Left renal cortex interstitium (tissue), 4 donors: ENCODE measurements at regions not wholly inside any gene's neighbourhood (a gene's known extent, or its start where the extent isn't known, plus 50 kb on each side); places are given as distances from the start of the nearest gene placed in this dataset.
"Not testable (repeated sequence)": the region's sequence is repeated elsewhere in the genome, so short reads cannot be mapped to it uniquely, and the experiment has no call there.

Experiments used
- DNase-seq, 4 donors: peaks; one replicate each; pipeline ENCODE4 v3.0.0-alpha.2; 2013; ENCODE audit warnings: low read depth in 4 of 4, low spot score in 2 of 4, missing footprints in 1 of 4

DNA sequence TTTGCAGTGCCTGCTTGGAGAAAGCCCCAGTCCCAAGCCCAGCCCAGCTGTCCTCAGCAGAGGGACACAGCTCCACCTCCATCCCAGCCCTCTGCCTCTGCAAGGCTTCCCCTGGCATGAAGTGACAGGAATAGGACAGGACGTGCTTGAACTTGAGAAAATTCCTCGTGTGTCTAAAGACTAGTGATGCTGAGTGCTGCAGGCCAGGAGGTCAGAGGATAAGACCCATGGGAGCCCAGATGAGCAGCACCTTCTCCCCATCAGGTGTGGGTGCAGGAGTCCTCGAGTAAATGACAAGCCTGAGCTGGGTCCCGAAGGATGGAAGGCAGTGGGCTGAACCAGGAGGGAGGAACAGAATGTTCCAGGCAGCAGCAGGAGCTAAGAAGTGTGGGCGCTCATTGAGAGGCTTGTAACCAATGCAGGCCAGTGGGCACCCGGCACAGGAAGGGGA lies 67.8 kb upstream of the UXS1 start:
- no peak for DNase-seq

DNA sequence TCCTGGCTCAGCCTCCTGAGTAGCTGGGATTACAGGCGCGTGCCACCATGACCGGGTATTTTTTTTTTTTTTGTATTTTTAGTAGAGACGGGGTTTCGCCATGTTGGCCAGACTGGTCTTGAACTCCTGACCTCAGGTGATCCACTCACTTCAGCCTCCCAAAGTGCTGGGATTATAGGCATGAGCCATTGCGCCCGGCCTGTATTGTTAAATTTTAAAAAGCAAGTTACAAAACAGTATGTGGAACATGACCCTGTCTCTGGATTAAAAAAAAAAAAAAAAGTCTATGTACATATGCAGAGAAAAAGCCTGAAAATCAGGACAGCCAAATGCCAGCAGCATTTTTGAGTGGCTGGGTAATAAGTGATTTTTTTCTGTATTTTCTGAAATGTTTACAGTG lies 64.8 kb upstream of the UXS1 start:
- not testable (repeated sequence) for DNase-seq

DNA sequence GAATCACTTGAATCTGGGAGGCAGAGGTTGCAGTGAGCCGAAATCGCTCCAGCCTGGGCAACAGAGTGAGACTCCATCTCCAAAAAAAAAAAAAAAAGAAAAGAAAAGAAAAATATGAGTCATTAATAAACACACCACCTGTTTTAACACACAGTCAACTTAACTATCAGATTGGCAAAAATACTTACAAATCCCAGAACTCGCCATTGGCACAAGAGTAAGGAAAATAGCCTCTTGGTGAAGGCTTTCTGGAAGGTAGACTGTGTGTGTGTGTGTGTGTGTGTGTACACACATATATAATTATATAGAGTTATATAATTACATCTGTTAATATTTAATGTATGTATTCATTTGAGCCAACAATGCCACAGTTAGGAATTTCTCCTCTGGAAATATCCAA lies 63.7 kb upstream of the UXS1 start:
- no peak for DNase-seq

DNA sequence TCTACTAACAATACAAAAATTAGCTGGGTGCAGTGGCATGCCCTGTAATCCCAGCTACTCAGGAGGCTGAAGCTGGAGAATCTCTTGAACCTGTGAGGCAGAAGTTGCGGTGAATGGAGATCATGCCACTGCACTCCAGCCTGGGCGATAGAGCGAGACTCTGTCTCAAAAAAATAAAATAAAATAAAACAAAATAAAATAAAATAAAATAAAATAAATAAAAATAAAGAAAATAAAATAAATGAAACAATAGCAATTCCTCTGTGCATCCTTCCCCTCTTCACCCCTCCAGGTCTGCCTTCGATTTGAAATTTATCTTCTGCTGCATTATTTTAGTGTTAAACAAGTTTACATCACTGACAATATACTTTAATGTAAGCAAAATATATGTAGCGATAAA lies 63.0 kb upstream of the UXS1 start:
- DNase-seq: no peak

DNA sequence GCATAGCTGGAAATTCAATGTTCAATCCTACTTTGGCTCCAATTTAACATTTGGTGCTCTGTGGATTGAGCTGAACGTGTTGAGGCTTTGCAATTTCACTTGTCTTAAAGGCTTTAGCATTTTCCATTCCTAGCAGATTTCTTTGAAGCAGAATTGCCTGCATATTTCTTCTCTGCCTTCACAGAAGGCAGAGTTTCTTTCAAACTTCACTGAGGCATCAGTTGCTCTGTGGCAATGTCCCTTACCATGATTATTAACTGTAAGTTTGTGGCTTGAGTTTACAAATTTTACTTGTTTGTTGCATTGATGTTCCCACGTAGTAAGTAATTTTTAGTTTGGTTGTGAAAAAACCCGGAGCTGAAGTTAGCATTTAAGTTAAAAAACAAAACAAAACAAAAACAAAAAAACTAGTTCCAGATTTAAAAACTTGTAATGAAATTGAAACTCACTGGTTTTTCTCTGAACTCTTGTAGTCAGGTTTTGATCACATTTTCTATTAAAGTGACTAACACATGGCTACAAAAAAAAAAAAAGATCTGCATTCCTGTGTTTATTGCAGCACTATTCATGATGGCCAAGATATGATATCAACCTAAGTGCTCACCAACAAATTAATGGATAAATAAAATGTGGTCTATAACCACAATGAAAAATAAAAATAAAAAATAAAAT lies 55.2 kb upstream of the UXS1 start:
- DNase-seq: not testable (repeated sequence)

DNA sequence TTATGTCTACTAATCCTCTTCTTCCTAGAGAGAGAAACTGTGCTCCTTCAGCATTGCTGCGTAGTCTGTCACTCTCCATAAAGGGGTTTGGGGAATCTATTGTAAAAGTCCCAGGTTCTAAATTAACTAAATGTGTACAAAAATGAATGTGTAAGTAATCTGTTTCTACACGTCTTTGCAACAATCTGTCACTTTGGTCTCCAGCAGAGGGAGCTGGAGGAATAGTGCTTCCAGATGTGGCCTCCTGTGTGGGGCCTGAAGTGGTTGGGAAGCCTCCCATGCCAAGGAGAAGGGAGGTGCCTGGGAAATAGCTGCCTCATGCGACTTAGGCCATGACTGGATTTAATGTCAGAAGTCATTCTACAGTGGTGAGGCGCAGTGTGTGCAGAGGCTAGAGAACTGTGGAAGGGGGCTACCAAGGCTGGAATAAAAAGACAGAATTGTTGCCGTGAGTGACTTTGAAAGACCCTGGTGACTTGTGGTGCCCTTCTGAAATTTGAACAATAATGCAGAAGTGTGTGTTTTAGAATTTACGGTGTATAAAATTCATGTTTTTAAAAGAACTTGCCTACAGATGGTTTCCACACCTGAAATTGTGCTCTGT lies 54.5 kb upstream of the UXS1 start:
- DNase-seq: not testable (repeated sequence)
